SK-N-SH (cell line): ENCODE measurements at regions not wholly inside any gene's neighbourhood (a gene's known extent, or its start where the extent isn't known, plus 50 kb on each side); places are given as distances from the start of the nearest gene placed in this dataset.

Experiments used
- CTCF ChIP-seq: fragments of 200-600 bp; sonication (generic); IDR thresholded peaks from 2 replicates; pipeline ENCODE4 v1.6.1; 2017; ENCODE audit warnings: antibody characterized with exemption, mild to moderate bottlenecking, moderate library complexity
- EZH2phosphoT487 ChIP-seq: fragments of 200-600 bp; sonication (generic); IDR thresholded peaks from 2 replicates; pipeline ENCODE4 v1.6.1; 2017; ENCODE audit warnings: low read depth, mixed run types, mild to moderate bottlenecking, antibody characterized with exemption, moderate library complexity, borderline replicate concordance
- MAX ChIP-seq: IDR thresholded peaks from 2 replicates; pipeline ENCODE4 v1.4.0; 2012; ENCODE audit warnings: low read depth
- RXRA ChIP-seq: IDR thresholded peaks from 2 replicates; pipeline ENCODE4 v1.4.0; 2012; ENCODE audit warnings: low read depth, mild to moderate bottlenecking, borderline replicate concordance

- TF ChIP-seq CTCF (no peak), RXRA (no peak), MAX (no peak), EZH2phosphoT487 (no peak)
These were observed 780.8 kb upstream of the CDH8 start for GRCh38 chr16:62816971-62817519.
